Glutamatergic neuron (in vitro differentiated cells): ENCODE measurements at regions not wholly inside any gene's neighbourhood (a gene's known extent, or its start where the extent isn't known, plus 50 kb on each side); places are given as distances from the start of the nearest gene placed in this dataset.

Experiments
- DNase-seq: peaks from one replicate; pipeline ENCODE4 v3.0.0; 2022
- H3K27ac Mint-ChIP-seq: one replicate; pipeline ENCODE4 v1.8.0; 2020; ENCODE audit warnings: mild to moderate bottlenecking, mixed read lengths, inconsistent platforms; ENCODE audit not compliant: unreplicated experiment
- H3K27me3 Mint-ChIP-seq: one replicate; pipeline ENCODE4 v1.8.0; 2020; ENCODE audit warnings: mild to moderate bottlenecking, moderate library complexity, mixed read lengths, inconsistent platforms; ENCODE audit not compliant: unreplicated experiment
- H3K36me3 Mint-ChIP-seq: one replicate; pipeline ENCODE4 v1.8.0; 2020; ENCODE audit warnings: mild to moderate bottlenecking, mixed read lengths, inconsistent platforms; ENCODE audit not compliant: unreplicated experiment
- H3K4me1 Mint-ChIP-seq: one replicate; pipeline ENCODE4 v1.8.0; 2020; ENCODE audit warnings: mild to moderate bottlenecking, low read depth, mixed read lengths, inconsistent platforms; ENCODE audit not compliant: unreplicated experiment
- H3K4me3 Mint-ChIP-seq: one replicate; pipeline ENCODE4 v1.8.0; 2020; ENCODE audit warnings: mild to moderate bottlenecking, mixed read lengths, inconsistent platforms; ENCODE audit not compliant: unreplicated experiment
- H3K9me3 Mint-ChIP-seq: one replicate; pipeline ENCODE4 v1.8.0; 2020; ENCODE audit warnings: mild to moderate bottlenecking, moderate library complexity, mixed read lengths, inconsistent platforms; ENCODE audit not compliant: unreplicated experiment
- CTCF ChIP-seq: fragments of 200-600 bp; sonication (generic); IDR thresholded peaks from one replicate; pipeline ENCODE4 v1.5.0; 2021; ENCODE audit not compliant: partially characterized antibody, unreplicated experiment

GRCh38 chr10:55305285-55305684 is 504.3 kb upstream of the PCDH15 start:
- no peaks in the 10 kb centered on the region for H3K27me3 Mint-ChIP-seq
- no peaks in the 10 kb centered on the region for H3K36me3 Mint-ChIP-seq
- H3K9me3 Mint-ChIP-seq: peaks cover 2% of the 10 kb centered on the region
- no peak overlapping the region for H3K27ac Mint-ChIP-seq
- no peak overlapping the region for H3K4me3 Mint-ChIP-seq
- H3K4me1 Mint-ChIP-seq: peaks cover 5% of the 10 kb centered on the region
- TF ChIP-seq CTCF: no peak
- DNase-seq: no peak

- Mint-ChIP-seq H3K9me3 (peaks cover 4% of the 10 kb centered on the region), H3K4me3 (no peak overlapping the region), H3K4me1 (no peaks in the 10 kb centered on the region), H3K36me3 (peaks cover 13% of the 10 kb centered on the region), H3K27me3 (no peaks in the 10 kb centered on the region), H3K27ac (no peak overlapping the region)
- no peak for DNase-seq
- no peak for TF ChIP-seq CTCF
These were observed 486.3 kb upstream of the PCDH15 start for GRCh38 chr10:55287346-55287745.

- DNase-seq: no peak
- Mint-ChIP-seq H3K36me3 (peaks cover 5% of the 10 kb centered on the region), H3K27me3 (no peaks in the 10 kb centered on the region), H3K9me3 (no peaks in the 10 kb centered on the region), H3K4me1 (no peaks in the 10 kb centered on the region), H3K4me3 (no peak overlapping the region), H3K27ac (no peak overlapping the region)
- no peak for TF ChIP-seq CTCF
These were observed 482.0 kb upstream of the PCDH15 start for GRCh38 chr10:55283031-55283430.

- H3K9me3 Mint-ChIP-seq: no peaks in the 10 kb centered on the region
- H3K27ac Mint-ChIP-seq: no peak overlapping the region
- peaks cover 5% of the 10 kb centered on the region for H3K36me3 Mint-ChIP-seq
- H3K4me3 Mint-ChIP-seq: no peak overlapping the region
- no peaks in the 10 kb centered on the region for H3K27me3 Mint-ChIP-seq
- DNase-seq: no peak
- no peak for TF ChIP-seq CTCF
- no peaks in the 10 kb centered on the region for H3K4me1 Mint-ChIP-seq
These were observed 479.7 kb upstream of the PCDH15 start for GRCh38 chr10:55280696-55281095.

- Mint-ChIP-seq H3K36me3 (no peaks in the 10 kb centered on the region), H3K27ac (no peak overlapping the region), H3K4me1 (no peaks in the 10 kb centered on the region), H3K27me3 (no peaks in the 10 kb centered on the region), H3K4me3 (no peak overlapping the region), H3K9me3 (no peaks in the 10 kb centered on the region)
- DNase-seq: no peak
- no peak for TF ChIP-seq CTCF
These were observed 476.5 kb upstream of the PCDH15 start for GRCh38 chr10:55277549-55277948.
